Epithelial cell of proximal tubule (primary cell): ENCODE measurements at regions not wholly inside any gene's neighbourhood (a gene's known extent, or its start where the extent isn't known, plus 50 kb on each side); places are given as distances from the start of the nearest gene placed in this dataset.

Source experiments
- DNase-seq: peaks from one replicate; pipeline ENCODE4 v3.0.0-alpha.2; 2011; ENCODE audit warnings: low read depth
- H3K4me3 ChIP-seq: 2 replicates; pipeline ENCODE4 v1.5.1; 2011; ENCODE audit warnings: low read depth, mild to moderate bottlenecking, low read length
- TF ChIP-seq, protein P1 (sequence below): conservative IDR thresholded peaks from 2 replicates; pipeline ENCODE4 v1.5.1; 2012; ENCODE audit warnings: low read depth, mild to moderate bottlenecking, low read length

DNA sequence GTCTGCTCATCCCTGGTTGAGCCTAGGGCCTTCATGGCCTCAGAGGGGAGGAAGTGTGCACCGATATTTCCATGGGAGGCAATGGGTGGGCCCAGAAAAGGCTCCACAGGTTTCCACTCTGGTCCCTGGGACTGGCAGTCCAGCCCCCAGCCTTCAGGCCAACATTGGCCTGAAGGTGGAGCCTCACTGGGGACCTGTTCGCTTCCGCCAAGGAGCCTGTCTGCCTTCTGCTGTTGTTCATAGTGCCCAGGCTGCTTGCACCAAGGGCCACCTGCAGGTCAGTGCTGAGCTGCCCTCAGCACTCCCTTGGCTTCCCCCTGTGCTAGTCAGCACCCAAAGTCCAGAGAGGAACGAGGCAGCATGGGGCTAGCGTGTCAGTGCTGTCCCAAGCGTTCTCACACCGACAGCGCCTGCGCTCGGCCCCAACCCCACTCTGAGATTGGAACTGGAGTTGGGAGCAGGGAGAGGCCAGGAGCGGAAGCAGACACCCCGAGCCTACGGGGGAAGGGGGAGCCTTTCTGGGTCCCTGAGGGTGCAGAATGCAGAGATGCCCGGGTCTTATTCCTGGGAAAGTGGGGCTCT lies 720.7 kb downstream of the PCDH18 start:
- TF ChIP-seq, protein P1, sequence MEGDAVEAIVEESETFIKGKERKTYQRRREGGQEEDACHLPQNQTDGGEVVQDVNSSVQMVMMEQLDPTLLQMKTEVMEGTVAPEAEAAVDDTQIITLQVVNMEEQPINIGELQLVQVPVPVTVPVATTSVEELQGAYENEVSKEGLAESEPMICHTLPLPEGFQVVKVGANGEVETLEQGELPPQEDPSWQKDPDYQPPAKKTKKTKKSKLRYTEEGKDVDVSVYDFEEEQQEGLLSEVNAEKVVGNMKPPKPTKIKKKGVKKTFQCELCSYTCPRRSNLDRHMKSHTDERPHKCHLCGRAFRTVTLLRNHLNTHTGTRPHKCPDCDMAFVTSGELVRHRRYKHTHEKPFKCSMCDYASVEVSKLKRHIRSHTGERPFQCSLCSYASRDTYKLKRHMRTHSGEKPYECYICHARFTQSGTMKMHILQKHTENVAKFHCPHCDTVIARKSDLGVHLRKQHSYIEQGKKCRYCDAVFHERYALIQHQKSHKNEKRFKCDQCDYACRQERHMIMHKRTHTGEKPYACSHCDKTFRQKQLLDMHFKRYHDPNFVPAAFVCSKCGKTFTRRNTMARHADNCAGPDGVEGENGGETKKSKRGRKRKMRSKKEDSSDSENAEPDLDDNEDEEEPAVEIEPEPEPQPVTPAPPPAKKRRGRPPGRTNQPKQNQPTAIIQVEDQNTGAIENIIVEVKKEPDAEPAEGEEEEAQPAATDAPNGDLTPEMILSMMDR: no peak
- DNase-seq: no peak
- no peak overlapping the region for H3K4me3 ChIP-seq

DNA sequence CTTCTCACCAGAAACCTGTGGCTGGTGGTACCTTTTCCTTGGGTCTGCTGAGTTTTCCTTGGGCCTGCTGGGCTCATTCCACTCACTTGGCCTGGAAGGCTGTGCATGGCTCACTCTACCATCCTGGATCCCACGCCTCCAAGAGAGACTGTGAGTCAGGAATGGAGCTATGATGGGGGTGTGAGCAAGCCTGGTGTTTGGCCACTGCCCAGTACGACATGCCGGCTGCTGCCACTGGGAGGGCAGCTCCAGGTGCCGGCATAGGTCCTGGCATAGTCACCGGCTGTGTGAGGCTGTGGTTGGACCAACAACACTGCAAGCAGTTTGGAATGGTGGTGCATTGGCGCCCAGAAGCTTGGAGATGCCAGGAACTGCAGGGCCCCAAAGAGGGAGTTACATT lies 721.7 kb downstream of the PCDH18 start:
- TF ChIP-seq, protein P1: no peak
- H3K4me3 ChIP-seq: no peak overlapping the region
- no peak for DNase-seq

DNA sequence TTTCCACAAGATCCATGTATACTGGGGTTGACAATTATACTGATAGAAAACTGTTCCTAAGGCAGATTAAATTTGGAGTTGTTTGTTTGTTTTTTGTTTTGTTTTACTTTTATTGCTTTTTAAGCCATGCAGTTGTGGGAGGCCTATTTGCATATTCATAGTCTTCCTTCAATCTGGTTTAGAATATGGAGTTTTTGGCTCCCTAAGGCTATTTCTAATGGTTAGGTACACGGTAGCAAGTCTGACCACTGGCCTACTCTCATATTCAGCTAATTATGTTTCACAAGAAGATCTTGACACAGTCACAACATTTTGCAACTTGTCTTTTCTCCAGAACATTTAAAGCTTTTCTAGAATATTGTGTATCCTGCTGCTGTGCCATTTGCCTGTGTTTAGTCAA lies 725.5 kb downstream of the PCDH18 start:
- TF ChIP-seq, protein P1: no peak
- H3K4me3 ChIP-seq: no peak overlapping the region
- no peak for DNase-seq

DNA sequence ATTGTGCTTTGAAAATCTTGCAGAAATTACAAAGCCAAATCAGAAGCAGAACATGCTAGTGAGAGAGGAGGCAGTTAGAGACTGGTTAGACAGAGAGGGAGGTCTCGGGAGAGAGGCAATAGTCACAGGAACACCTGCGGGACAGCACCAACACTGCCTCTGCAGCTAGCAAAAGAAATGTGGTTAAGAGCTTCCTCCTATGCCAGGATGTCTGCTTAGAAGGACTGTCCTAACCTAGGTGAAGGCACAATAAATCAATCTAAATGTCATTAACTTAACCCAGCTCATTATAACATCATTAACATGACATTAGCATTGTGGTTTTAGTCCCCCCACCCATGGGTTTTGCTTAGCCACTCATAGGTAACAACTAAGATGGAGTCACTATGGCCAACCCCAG lies 726.7 kb downstream of the PCDH18 start:
- H3K4me3 ChIP-seq: no peak overlapping the region
- TF ChIP-seq, protein P1: no peak
- no peak for DNase-seq

DNA sequence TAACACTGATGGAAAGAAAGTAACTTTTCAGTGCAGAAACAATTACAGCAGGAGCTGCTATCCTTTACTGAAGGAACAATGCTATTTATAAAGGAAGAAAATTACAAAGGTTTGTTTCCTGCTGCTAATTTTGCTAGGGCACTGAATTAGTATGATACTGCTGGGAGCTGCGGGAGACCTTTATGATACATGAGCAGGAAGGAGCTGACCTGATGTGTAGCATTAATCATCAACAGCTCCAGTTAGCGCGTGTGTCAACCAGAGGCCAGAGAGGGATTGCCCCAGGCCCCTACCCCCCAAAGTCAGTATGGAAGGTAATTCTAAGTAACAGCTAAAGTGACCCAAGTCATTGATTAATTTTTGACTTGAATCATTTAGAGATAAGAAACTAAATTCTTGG lies 728.9 kb downstream of the PCDH18 start:
- H3K4me3 ChIP-seq: no peak overlapping the region
- TF ChIP-seq, protein P1: no peak
- DNase-seq: no peak

DNA sequence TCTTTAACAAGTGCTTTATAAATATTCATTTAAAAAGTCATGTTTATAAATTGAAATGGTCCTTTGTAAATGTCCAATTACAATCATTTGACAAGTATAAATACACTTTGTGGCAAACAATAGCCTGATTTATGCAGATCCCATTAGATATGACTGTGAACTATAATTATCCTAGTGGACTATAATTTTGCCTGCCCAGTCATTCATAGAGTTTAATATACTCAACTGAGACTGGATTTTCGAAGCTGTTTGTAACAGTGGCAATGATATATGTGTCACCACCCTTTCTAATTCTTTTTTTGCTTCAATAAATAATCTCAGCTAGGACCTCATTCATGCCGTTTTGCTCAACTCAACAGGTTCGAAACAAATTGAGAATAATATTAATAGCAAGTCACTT lies 732.0 kb downstream of the PCDH18 start:
- H3K4me3 ChIP-seq: no peak overlapping the region
- TF ChIP-seq, protein P1: no peak
- DNase-seq: no peak

DNA sequence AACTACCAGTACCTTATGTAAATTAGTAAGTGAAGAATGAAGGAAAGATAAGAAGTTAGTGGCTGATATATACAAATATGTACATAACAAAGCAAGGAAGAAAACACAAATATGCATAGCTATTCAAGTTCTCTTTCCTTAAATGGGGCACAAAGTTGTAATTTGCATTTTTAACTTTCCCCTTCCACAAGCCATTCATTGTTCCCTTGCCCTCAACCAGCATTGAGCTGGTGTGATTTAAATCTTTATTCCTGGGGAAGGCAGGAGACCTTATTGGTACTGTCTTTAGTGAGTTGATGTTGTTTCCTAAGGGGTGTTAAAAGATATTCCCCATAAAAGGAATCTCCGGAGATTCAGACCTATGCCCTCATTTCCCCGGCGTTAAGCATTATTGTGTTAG lies 735.3 kb downstream of the PCDH18 start:
- no peak overlapping the region for H3K4me3 ChIP-seq
- TF ChIP-seq, protein P1: no peak
- DNase-seq: no peak
